NB4 (cell line): ENCODE measurements at regions not wholly inside any gene's neighbourhood (a gene's known extent, or its start where the extent isn't known, plus 50 kb on each side); places are given as distances from the start of the nearest gene placed in this dataset.

Experiments
- MYC ChIP-seq: IDR thresholded peaks from 2 replicates; pipeline ENCODE4 v1.6.1; 2011; ENCODE audit warnings: low read depth, low read length
- POLR2A ChIP-seq: IDR thresholded peaks from 2 replicates; pipeline ENCODE4 v1.6.1; 2011; ENCODE audit warnings: mild to moderate bottlenecking; ENCODE audit not compliant: insufficient read length; ENCODE audit errors: extremely low read depth
- TF ChIP-seq, protein P1 (sequence below): IDR thresholded peaks from 2 replicates; pipeline ENCODE4 v1.6.1; 2011; ENCODE audit warnings: low read depth, low read length
- TF ChIP-seq, protein P2 (sequence below): IDR thresholded peaks from one replicate; pipeline ENCODE4 v1.5.1; 2012; ENCODE audit warnings: low read depth, low read length

GRCh38 chr20:7693761-7694160, 246.5 kb downstream of the HAO1 start:
- TF ChIP-seq, protein P1, sequence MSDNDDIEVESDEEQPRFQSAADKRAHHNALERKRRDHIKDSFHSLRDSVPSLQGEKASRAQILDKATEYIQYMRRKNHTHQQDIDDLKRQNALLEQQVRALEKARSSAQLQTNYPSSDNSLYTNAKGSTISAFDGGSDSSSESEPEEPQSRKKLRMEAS = no peak
- TF ChIP-seq POLR2A = no peak
- TF ChIP-seq, protein P2, sequence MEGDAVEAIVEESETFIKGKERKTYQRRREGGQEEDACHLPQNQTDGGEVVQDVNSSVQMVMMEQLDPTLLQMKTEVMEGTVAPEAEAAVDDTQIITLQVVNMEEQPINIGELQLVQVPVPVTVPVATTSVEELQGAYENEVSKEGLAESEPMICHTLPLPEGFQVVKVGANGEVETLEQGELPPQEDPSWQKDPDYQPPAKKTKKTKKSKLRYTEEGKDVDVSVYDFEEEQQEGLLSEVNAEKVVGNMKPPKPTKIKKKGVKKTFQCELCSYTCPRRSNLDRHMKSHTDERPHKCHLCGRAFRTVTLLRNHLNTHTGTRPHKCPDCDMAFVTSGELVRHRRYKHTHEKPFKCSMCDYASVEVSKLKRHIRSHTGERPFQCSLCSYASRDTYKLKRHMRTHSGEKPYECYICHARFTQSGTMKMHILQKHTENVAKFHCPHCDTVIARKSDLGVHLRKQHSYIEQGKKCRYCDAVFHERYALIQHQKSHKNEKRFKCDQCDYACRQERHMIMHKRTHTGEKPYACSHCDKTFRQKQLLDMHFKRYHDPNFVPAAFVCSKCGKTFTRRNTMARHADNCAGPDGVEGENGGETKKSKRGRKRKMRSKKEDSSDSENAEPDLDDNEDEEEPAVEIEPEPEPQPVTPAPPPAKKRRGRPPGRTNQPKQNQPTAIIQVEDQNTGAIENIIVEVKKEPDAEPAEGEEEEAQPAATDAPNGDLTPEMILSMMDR = no peak
- TF ChIP-seq MYC = no peak
